Stomach (tissue), 8 donors: ENCODE measurements at regions not wholly inside any gene's neighbourhood (a gene's known extent, or its start where the extent isn't known, plus 50 kb on each side); places are given as distances from the start of the nearest gene placed in this dataset.

Experiments
- DNase-seq, 2 donors: peaks; one replicate each; pipeline versions ENCODE4 v3.0.0 to v3.0.0-alpha.2; 2013 to 2019
- H3K27ac ChIP-seq, 5 donors: fragments of 200-600 bp in 4 of 5; sonication (generic) in 4 of 5; one replicate each; pipeline ENCODE4 v1.5.1; 2013 to 2019; ENCODE audit warnings: mild to moderate bottlenecking in 1 of 5, moderate library complexity in 1 of 5
- H3K27me3 ChIP-seq, 3 donors: fragments of 200-600 bp; sonication (generic); one replicate each; pipeline ENCODE4 v1.5.1; 2017 to 2019; ENCODE audit warnings: mixed run types in 1 of 3
- H3K36me3 ChIP-seq, 4 donors: fragments of 200-600 bp; sonication (generic); 1 replicate in 3 of 4; 2 replicates in 1 of 4; pipeline ENCODE4 v1.5.1; 2016 to 2019
- H3K4me1 ChIP-seq, 4 donors: fragments of 200-600 bp; sonication (generic); one replicate each; pipeline ENCODE4 v1.5.1; 2016 to 2019
- H3K4me3 ChIP-seq, 4 donors: fragments of 200-600 bp; sonication (generic) in 3 of 4; one replicate each; pipeline ENCODE4 v1.5.1; 2016 to 2019; ENCODE audit warnings: mild to moderate bottlenecking in 1 of 4
- H3K9me3 ChIP-seq, 4 donors: fragments of 200-600 bp; sonication (generic); one replicate each; pipeline ENCODE4 v1.5.1; 2016 to 2019
- CTCF ChIP-seq, 7 experiments: fragments of 450-650 bp in 4 of 7; fragments of 200-600 bp in 3 of 7; sonication (generic) in 3 of 7; IDR thresholded peaks; one replicate each; pipeline ENCODE4 v1.5.1; 2016 to 2019; ENCODE audit warnings: antibody characterized with exemption in 7 of 7, control low read depth in 2 of 7, mild to moderate bottlenecking in 1 of 7
- EP300 ChIP-seq: sonication (generic); formaldehyde crosslinking; IDR thresholded peaks from one replicate; pipeline ENCODE4 v1.6.1; 2017; ENCODE audit warnings: antibody characterized with exemption
- POLR2A ChIP-seq, 4 donors: fragments of 450-650 bp; IDR thresholded peaks; one replicate each; pipeline ENCODE4 v1.6.1; 2016; ENCODE audit warnings: antibody characterized with exemption in 4 of 4, control low read depth in 2 of 4, mild to moderate bottlenecking in 1 of 4, moderate library complexity in 1 of 4
- POLR2AphosphoS5 ChIP-seq, 3 donors: sonication (generic); formaldehyde crosslinking; IDR thresholded peaks; one replicate each; pipeline ENCODE4 v1.6.1; 2016; ENCODE audit warnings: antibody characterized with exemption in 3 of 3
- WGBS, 5 donors: extraction: QIAGEN DNeasy Blood & Tissue Kit in 3 of 5; methylation state at CpG; one replicate each; pipeline versions ENCODE4 v1.1.5 to v1.1.7; 2013 to 2018; 5-methylcytosine and 5-hydroxymethylcytosine counted together
- intact Hi-C: fragments of 100-400 bp; cut with DNase I; formaldehyde crosslinking; loops from one replicate; pipeline ENCODE4 v1.15.1; 2023; ENCODE audit warnings: low total_unique reads
- donor health status: healthy with polysubstance abuse.
- donor health status: Bipolar disorder and iron deficiency.
- donor health status: healthy.

DNA sequence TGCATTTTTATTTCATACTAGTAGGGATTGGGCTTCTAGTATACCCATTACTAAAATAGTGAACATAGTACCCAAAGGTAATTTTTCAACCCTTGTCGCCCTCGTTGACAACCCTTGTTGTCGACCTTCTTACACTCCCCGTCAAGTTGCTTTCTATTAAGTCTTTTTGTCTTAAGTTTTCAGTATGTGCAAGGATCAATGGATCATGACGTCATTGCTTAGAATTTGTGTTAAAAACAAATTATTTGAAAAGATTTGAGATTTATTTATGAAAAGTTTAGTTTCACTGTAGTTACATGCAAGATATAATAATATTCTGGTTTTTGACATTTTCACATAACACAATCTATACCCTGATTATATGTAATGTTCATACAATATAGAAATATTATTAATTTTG lies 110.4 kb downstream of the CBLN2 start:
- Histone ChIP-seq H3K4me3 (no peak overlapping the region), H3K36me3 (no peaks in the 10 kb centered on the region), H3K27me3 (no peaks in the 10 kb centered on the region), H3K9me3 (peaks cover 0 to 7% (median 0%) of the 10 kb centered on the region in 4 donors), H3K4me1 (no peaks in the 10 kb centered on the region), H3K27ac (no peak overlapping the region)
- no peak for DNase-seq
- 78 to 90% (median 79%) methylated on average over 5 of the region's 5 CpGs for WGBS, 5 donors
- intact Hi-C loops: no loop called here
- TF ChIP-seq POLR2AphosphoS5 (IDR thresholded peaks at IDR 0.05) (no peak), CTCF (IDR thresholded peaks at IDR 0.05) (no peak), EP300 (no peak), POLR2A (IDR thresholded peaks at IDR 0.05) (no peak)

DNA sequence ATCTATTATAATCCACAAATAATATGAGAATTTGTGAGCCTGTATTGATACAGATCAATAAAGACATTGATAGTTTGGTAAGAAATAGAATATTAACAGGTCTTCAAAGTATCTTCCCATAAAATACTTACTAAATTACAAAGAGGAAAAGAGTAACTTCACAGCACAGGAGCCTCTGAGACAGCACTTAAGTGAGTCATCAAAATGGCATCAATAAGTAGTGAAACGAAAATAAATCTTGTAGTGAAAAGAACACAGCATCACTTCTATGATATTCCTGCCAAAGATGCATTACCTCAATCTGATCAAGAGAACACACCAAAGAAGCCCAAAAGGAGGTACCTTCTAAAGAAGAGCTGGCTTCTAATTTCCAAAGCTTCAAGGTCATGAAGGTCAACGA lies 116.4 kb downstream of the CBLN2 start:
- no peak for DNase-seq
- WGBS, 5 donors: 49 to 69% (median 55%) methylated on average over 2 of the region's 2 CpGs
- peaks cover 0 to 7% (median 2%) of the 10 kb centered on the region in 4 donors for H3K9me3 ChIP-seq
- no peaks in the 10 kb centered on the region for H3K27me3 ChIP-seq
- no peaks in the 10 kb centered on the region for H3K36me3 ChIP-seq
- H3K27ac ChIP-seq: no peak overlapping the region
- TF ChIP-seq POLR2AphosphoS5 (IDR thresholded peaks at IDR 0.05) (no peak), CTCF (IDR thresholded peaks at IDR 0.05) (no peak), POLR2A (IDR thresholded peaks at IDR 0.05) (no peak), EP300 (no peak)
- intact Hi-C loops: no loop called here
- no peak overlapping the region for H3K4me3 ChIP-seq
- no peaks in the 10 kb centered on the region for H3K4me1 ChIP-seq

DNA sequence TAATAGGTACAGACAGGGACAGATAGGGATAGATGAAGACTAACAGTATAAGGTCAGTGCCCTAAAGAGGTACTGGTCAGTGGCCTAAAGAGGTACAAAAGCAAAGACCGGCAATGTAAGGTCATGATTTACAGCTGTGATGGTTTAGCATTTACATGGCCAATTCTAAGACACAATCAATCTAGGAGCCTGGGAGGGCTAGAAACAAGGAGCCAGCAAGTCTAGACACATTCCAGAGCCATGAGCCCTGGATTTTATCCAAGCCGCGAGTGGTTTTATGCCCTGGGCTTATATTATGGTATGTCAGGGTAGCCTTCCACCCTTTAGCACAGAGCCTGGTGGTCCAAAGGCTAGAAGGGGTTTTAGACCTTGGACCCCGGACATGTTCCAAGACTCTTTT lies 124.2 kb downstream of the CBLN2 start:
- Histone ChIP-seq H3K27me3 (no peaks in the 10 kb centered on the region), H3K36me3 (no peaks in the 10 kb centered on the region), H3K9me3 (peaks cover 0 to 12% (median 4%) of the 10 kb centered on the region in 4 donors), H3K27ac (no peak overlapping the region), H3K4me1 (no peaks in the 10 kb centered on the region), H3K4me3 (no peak overlapping the region)
- no peak for DNase-seq
- 83 to 92% (median 89%) methylated on average over 4 of the region's 4 CpGs for WGBS, 5 donors
- intact Hi-C loops: no loop called here
- TF ChIP-seq CTCF (IDR thresholded peaks at IDR 0.05): no peak

GRCh38 chr18:72412927-72413326 lies 131.2 kb downstream of the CBLN2 start:
- H3K4me3 ChIP-seq: no peak overlapping the region
- H3K36me3 ChIP-seq: no peaks in the 10 kb centered on the region
- peaks cover 0 to 11% (median 6%) of the 10 kb centered on the region in 4 donors for H3K9me3 ChIP-seq
- intact Hi-C loops: no loop called here
- no peaks in the 10 kb centered on the region for H3K4me1 ChIP-seq
- 48 to 52% (median 50%) methylated on average over 5 of the region's 5 CpGs for WGBS, 5 donors
- DNase-seq: peak in 1 of 2 donors; percentile 8
- TF ChIP-seq CTCF (IDR thresholded peaks at IDR 0.05) (no peak), POLR2A (IDR thresholded peaks at IDR 0.05) (no peak), EP300 (no peak), POLR2AphosphoS5 (IDR thresholded peaks at IDR 0.05) (no peak)
- H3K27ac ChIP-seq: no peak overlapping the region
- no peaks in the 10 kb centered on the region for H3K27me3 ChIP-seq
